RWPE1 (cell line): ENCODE measurements at regions not wholly inside any gene's neighbourhood (a gene's known extent, or its start where the extent isn't known, plus 50 kb on each side); places are given as distances from the start of the nearest gene placed in this dataset.

ENCODE experiments used
- CTCF ChIA-PET: fragments of 350-600 bp; sonication (Branson Sonifier 250); formaldehyde crosslinking; extraction: SDS; loops from one replicate; lab custom pipeline; 2021; lab: Yijun Ruan, JAX
- POLR2A ChIA-PET: fragments of 400-600 bp; formaldehyde crosslinking; extraction: SDS; loops from one replicate; lab custom pipeline; 2020; ENCODE audit warnings: antibody characterized with exemption; ENCODE audit not compliant: low non-redundant PET; lab: Yijun Ruan, JAX
- DNase-seq: peaks from one replicate; pipeline ENCODE4 v3.0.0; 2012; ENCODE audit warnings: low spot score
- H3K27ac ChIP-seq: fragments of 450-650 bp; 2 replicates; pipeline ENCODE4 v1.5.1; 2017
- CTCF ChIP-seq: fragments of 450-650 bp; conservative IDR thresholded peaks from 2 replicates; pipeline ENCODE4 v1.5.1; 2017; ENCODE audit warnings: low read depth, mild to moderate bottlenecking

- POLR2A ChIA-PET = no interaction called here
- TF ChIP-seq CTCF = no peak
Observed at GRCh38 chr5:88544136-88544645, 275.5 kb upstream of the TMEM161B start.

GRCh38 chr5:88542786-88543185, 274.1 kb upstream of the TMEM161B start:
- ChIA-PET POLR2A (no interaction called here), CTCF (interaction anchor here (0.6 kb wide), 1 partner anchor 101 kb away, joined by 3 read pairs; no protein-coding TSS in a partner anchor)
- DNase-seq = no peak
- H3K27ac ChIP-seq = no peak overlapping the region
- no peak for TF ChIP-seq CTCF

More at GRCh38 chr5:88544136-88544645, 275.5 kb upstream of the TMEM161B start:
- CTCF ChIA-PET = no interaction called here
- no peak overlapping the region for H3K27ac ChIP-seq
- no peak for DNase-seq

DNA sequence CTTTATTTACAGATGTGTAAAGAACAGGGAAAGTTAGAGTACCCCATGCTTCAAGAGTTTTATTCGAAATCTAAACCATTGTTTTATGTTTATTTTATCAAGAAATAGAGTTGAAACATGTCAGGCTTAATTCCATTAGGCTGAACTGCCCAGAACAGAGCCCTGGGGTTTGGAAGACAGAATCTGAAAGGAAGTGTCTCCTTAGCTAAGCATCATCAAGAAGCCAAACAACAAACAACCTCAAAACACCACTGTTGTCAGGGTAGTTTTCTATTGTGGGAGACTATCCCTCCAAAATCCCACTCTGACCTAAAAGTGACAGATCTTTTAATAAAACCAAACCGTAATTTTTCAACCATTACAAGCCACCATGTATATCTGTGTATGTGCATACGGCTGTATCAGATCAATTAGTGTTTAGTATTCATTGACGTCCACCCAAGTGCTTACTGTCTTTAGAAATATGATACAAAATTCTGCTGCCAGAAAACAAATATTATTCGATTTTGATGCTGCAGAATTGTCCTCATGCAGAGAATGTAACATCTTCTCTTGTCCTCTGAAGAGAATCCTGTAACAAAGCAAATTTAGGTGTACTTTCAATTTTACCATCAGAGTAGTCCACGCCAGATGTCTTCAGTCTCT, 271.9 kb upstream of the TMEM161B start:
- DNase-seq = no peak
- H3K27ac ChIP-seq = no peak overlapping the region
- ChIA-PET POLR2A (no interaction called here), CTCF (no interaction called here)
- no peak for TF ChIP-seq CTCF

GRCh38 chr5:88539693-88540365, 271.2 kb upstream of the TMEM161B start:
- ChIA-PET POLR2A (no interaction called here), CTCF (no interaction called here)
- no peak for TF ChIP-seq CTCF
- DNase-seq = no peak
- H3K27ac ChIP-seq = no peak overlapping the region

- CTCF ChIA-PET = interaction anchor here (0.7 kb wide), 1 partner anchor 152 kb away, joined by 3 read pairs; no protein-coding TSS in a partner anchor
Observed at GRCh38 chr5:88539026-88539425, 270.4 kb upstream of the TMEM161B start.

More at GRCh38 chr5:88539026-88539425, 270.4 kb upstream of the TMEM161B start:
- no peak for DNase-seq
- H3K27ac ChIP-seq = no peak overlapping the region
- POLR2A ChIA-PET = no interaction called here
- no peak for TF ChIP-seq CTCF
